Skeletal muscle tissue (tissue), 3 donors: ENCODE measurements at regions not wholly inside any gene's neighbourhood (a gene's known extent, or its start where the extent isn't known, plus 50 kb on each side); places are given as distances from the start of the nearest gene placed in this dataset.

Experiments
- H3K27ac ChIP-seq: one replicate; pipeline ENCODE4 v1.7.0; 2013; ENCODE audit warnings: mild to moderate bottlenecking, low read depth, low read length, inconsistent platforms
- H3K27me3 ChIP-seq, 3 donors: one replicate each; pipeline ENCODE4 v1.7.0; 2013; ENCODE audit warnings: low read length in 3 of 3; ENCODE audit not compliant: control insufficient read depth in 3 of 3, insufficient read depth in 3 of 3
- H3K36me3 ChIP-seq, 3 donors: one replicate each; pipeline ENCODE4 v1.7.0; 2013; ENCODE audit warnings: low read length in 3 of 3; ENCODE audit not compliant: control insufficient read depth in 3 of 3, insufficient read depth in 3 of 3
- H3K4me1 ChIP-seq, 3 donors: one replicate each; pipeline ENCODE4 v1.7.0; 2013; ENCODE audit warnings: low read length in 3 of 3, mild to moderate bottlenecking in 3 of 3; ENCODE audit not compliant: control insufficient read depth in 3 of 3, insufficient read depth in 3 of 3
- H3K4me3 ChIP-seq, 3 donors: one replicate each; pipeline ENCODE4 v1.7.0; 2013; ENCODE audit warnings: low read length in 3 of 3
- H3K9ac ChIP-seq, 3 donors: one replicate each; pipeline ENCODE4 v1.7.0; 2013; ENCODE audit warnings: low read length in 3 of 3, mild to moderate bottlenecking in 3 of 3, moderate library complexity in 2 of 3, low read depth in 1 of 3
- H3K9me3 ChIP-seq, 3 donors: one replicate each; pipeline ENCODE4 v1.7.0; 2013; ENCODE audit warnings: low read length in 3 of 3; ENCODE audit not compliant: control insufficient read depth in 3 of 3
- donor health status: Osteomylitis.

DNA sequence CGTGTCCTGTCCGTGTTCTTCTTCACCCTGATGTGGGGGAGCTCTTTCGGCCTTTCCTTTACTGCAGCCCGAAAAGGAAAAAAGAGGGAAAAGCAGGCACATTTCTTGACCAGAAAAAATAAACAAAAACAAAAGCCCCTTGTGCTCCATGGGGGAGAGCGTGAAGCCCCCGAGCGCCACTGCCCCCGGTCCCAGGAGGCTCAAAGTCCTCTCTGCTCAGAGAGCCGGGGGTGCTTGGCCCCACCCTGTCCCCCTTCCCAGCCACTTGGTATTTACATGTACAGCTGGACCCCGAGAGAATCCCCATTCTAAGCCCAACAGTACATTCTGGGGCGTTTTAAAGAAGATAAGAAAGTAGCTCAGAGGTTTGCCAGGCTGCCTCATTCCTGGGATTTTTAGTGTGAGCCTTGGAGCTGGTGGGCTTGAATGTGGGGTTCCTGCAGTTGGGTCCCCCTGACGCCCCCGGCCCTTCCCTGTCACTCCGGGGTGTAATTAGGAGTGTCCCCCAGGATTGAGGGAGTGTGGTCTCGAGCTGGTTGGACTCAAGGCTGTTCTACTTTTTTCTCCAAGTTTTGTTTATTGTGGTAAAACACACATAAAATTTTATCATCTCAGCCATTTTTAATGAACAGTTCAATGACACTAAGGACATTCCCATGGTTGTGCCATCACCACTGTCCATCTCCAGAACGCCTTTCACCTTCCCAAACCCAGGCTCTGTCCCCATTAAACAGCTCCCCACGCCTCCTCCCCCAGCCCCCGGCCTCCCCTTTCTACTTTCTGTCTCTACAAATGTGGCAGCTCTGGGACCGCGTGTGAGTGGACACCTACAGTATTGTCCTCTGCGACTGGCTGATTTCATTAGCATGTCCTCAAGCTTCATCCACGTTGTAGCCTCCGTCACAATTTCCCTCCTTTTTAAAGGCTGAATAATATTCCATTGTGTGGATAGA, 55.7 kb upstream of the BHLHE23 start:
- Histone ChIP-seq H3K4me3 (no peak overlapping the region), H3K27me3 (peaks cover 77 to 92% (median 87%) of the 10 kb centered on the region in 3 donors), H3K4me1 (no peaks in the 10 kb centered on the region)

GRCh38 chr20:63061771-63062100, 55.0 kb upstream of the BHLHE23 start:
- Histone ChIP-seq H3K9me3 (no peaks in the 10 kb centered on the region), H3K9ac (no peak overlapping the region), H3K27ac (no peak overlapping the region), H3K36me3 (no peaks in the 10 kb centered on the region), H3K27me3 (peaks cover 74 to 86% (median 83%) of the 10 kb centered on the region in 3 donors), H3K4me1 (no peaks in the 10 kb centered on the region), H3K4me3 (no peak overlapping the region)

More for the DNA sequence above, 55.7 kb upstream of the BHLHE23 start:
- H3K9me3 ChIP-seq, result no peaks in the 10 kb centered on the region
- H3K27ac ChIP-seq, result no peak overlapping the region
- H3K9ac ChIP-seq, result no peak overlapping the region
- H3K36me3 ChIP-seq, result no peaks in the 10 kb centered on the region

GRCh38 chr20:63061051-63061770, 54.4 kb upstream of the BHLHE23 start:
- H3K9ac ChIP-seq, result no peak overlapping the region
- no peaks in the 10 kb centered on the region for H3K36me3 ChIP-seq
- H3K27ac ChIP-seq, result no peak overlapping the region
- H3K27me3 ChIP-seq, result peaks cover 71 to 84% (median 80%) of the 10 kb centered on the region in 3 donors
- H3K4me1 ChIP-seq, result peaks cover 0 to 1% (median 0%) of the 10 kb centered on the region in 3 donors
- H3K9me3 ChIP-seq, result no peaks in the 10 kb centered on the region
- no peak overlapping the region for H3K4me3 ChIP-seq

GRCh38 chr20:63060057-63060991, 53.6 kb upstream of the BHLHE23 start:
- Histone ChIP-seq H3K9ac (no peak overlapping the region), H3K4me1 (peaks cover 0 to 2% (median 0%) of the 10 kb centered on the region in 3 donors), H3K27ac (no peak overlapping the region), H3K9me3 (no peaks in the 10 kb centered on the region), H3K27me3 (peaks cover 65 to 79% (median 73%) of the 10 kb centered on the region in 3 donors), H3K36me3 (no peaks in the 10 kb centered on the region), H3K4me3 (no peak overlapping the region)

DNA sequence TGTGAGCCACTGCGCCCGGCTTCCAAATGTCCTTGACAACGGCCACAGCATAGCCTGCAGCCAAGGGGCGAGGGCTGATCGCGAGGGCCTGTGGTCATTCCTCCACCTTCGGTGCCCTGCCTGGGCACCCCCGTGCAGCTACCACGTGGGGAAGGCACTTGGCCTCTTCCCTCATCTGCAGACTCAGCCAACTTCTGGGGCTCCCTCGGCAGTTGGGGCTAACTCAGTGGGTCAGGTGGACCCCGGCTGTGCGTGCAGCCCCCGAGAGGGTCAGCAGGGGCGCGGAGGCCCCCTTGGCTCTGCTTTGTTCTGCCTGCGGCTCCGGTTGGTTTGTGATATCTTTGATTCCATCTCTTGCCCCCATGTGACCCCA, 52.9 kb upstream of the BHLHE23 start:
- peaks cover 59 to 78% (median 67%) of the 10 kb centered on the region in 3 donors for H3K27me3 ChIP-seq
- peaks cover 0 to 2% (median 0%) of the 10 kb centered on the region in 3 donors for H3K4me1 ChIP-seq
- H3K36me3 ChIP-seq, result no peaks in the 10 kb centered on the region
- H3K27ac ChIP-seq, result no peak overlapping the region
- H3K4me3 ChIP-seq, result no peak overlapping the region
- no peaks in the 10 kb centered on the region for H3K9me3 ChIP-seq
- no peak overlapping the region for H3K9ac ChIP-seq

DNA sequence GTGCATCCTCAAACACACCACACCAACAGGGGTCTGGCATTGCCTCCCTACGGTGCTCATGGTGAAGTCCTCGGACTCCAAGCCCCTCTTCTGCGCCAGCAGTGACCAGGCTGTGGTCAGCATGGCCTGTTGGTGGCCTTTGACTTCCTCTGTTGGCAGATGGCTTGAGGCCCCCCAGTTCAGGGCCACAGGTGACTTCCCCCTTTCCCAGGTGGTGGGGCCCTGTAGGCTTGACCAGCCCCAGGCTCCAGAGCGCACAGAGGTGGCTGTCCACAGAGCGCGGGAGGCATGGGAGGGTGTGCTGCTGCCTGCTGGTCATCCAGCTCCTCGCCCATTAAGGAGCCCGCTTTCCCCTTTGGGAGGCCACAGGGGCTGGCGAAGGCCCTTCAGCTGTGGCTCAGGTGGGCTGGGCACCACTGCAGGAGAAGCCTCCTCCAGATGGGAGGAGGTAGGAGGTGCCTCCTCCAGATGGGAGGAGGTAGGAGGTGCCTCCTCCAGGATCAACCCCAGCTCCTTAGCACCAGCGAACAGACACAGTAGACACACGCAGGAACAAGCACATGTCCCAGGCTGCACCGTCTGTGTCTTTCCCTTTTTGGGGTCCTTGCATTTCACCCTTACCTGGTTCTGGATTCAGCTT, 52.1 kb upstream of the BHLHE23 start:
- Histone ChIP-seq H3K9ac (no peak overlapping the region), H3K36me3 (no peaks in the 10 kb centered on the region), H3K27ac (no peak overlapping the region), H3K4me1 (peaks cover 0 to 2% (median 0%) of the 10 kb centered on the region in 3 donors), H3K4me3 (no peak overlapping the region), H3K9me3 (no peaks in the 10 kb centered on the region), H3K27me3 (peaks cover 55 to 70% (median 58%) of the 10 kb centered on the region in 3 donors)

DNA sequence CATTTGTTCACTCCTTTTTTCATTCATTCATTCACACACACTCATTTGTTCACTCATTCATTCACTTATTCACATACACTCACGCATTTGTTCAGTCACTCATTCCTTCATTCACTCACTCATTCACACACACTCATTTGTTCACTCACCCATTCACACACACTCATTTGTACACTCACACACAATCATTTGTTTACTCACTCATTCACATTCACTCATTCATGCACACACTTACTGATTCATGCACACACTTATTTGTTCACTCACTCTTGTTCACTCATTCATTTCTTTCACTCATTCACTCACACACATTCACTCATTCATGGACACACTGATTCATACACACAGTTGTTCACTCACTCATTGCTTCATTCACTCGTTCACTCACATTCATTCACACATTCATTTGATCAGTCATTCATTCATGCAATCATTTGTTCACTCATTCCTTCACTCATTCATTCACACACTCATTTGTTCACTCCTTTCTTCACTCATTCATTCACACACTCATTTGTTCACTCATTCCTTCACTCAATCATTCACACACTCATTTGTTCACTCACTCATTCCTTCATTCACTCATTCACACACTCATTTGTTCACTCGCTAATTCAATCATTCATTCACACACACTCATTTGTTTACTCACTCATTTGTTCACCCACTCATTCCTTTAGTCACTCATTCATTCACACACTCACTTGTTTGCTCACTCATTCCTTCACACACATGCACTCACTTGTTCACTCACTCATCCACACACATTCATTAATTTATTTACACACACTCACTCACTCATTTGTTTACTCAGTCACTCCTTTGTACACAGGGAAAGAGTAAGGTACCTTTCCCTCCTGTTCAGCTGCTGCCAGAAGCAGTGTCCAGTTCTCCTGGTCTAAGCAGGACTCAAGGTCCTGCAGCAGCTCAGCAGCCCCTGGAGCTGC, 50.7 kb upstream of the BHLHE23 start:
- Histone ChIP-seq H3K9me3 (no peaks in the 10 kb centered on the region), H3K4me1 (peaks cover 0 to 2% (median 0%) of the 10 kb centered on the region in 3 donors), H3K36me3 (no peaks in the 10 kb centered on the region), H3K27ac (no peak overlapping the region), H3K27me3 (peaks cover 53 to 68% (median 54%) of the 10 kb centered on the region in 3 donors), H3K9ac (no peak overlapping the region), H3K4me3 (no peak overlapping the region)

GRCh38 chr20:63056236-63057170, 49.7 kb upstream of the BHLHE23 start:
- no peak overlapping the region for H3K27ac ChIP-seq
- no peaks in the 10 kb centered on the region for H3K36me3 ChIP-seq
- H3K4me3 ChIP-seq, result no peak overlapping the region
- H3K9me3 ChIP-seq, result no peaks in the 10 kb centered on the region
- H3K4me1 ChIP-seq, result peaks cover 0 to 2% (median 0%) of the 10 kb centered on the region in 3 donors
- no peak overlapping the region for H3K9ac ChIP-seq
- peaks cover 53 to 68% (median 55%) of the 10 kb centered on the region in 3 donors for H3K27me3 ChIP-seq
